HFF-Myc (cell line): ENCODE measurements at regions not wholly inside any gene's neighbourhood (a gene's known extent, or its start where the extent isn't known, plus 50 kb on each side); places are given as distances from the start of the nearest gene placed in this dataset.

Experiments used
- DNase-seq: peaks from one replicate; pipeline ENCODE4 v3.0.0-alpha.2; 2011; ENCODE audit warnings: low read depth; ENCODE audit errors: extremely low read depth
- H3K4me3 ChIP-seq: replicated peaks from 2 replicates; pipeline ENCODE4 v1.5.1; 2011; ENCODE audit warnings: low read depth, mild to moderate bottlenecking, control low read depth, low read length
- TF ChIP-seq, protein P1 (sequence below): IDR thresholded peaks from 2 replicates; pipeline ENCODE4 v1.5.1; 2012; ENCODE audit warnings: mild to moderate bottlenecking, low read depth, low read length, control low read depth; ENCODE audit errors: missing control alignments

DNA sequence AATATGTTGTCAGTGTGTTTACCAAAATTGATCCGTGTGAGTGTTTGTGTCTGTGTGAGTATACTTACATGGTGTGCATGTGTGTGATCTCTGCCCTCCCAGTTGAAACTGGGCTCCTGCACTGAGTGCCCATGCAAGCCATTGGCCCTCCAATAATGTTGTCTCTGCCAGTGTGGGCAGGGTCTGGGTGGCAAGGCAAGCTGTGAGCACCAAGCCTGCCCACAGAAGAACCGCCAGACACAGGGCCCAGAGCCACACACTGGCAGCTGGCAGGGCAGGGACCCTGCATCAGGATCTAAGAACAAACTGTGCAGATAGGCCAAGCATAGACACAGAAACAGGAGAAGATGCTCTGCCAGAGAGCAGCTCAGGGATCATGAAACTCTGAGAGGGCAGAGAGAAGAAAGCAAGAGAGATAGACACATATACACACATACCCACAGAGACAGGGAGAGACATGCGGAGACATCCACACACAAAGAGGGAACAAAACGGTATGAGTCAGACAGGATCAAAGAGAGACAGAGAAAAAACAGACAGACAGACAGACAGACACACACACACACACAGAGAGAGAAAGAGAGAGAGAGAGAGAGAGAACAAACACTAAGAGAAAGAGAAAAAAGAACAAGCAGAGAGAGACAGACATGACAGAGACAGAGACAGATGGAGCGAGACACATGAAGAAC is 555.0 kb downstream of the MID1IP1 start:
- H3K4me3 ChIP-seq, result no peak overlapping the region
- DNase-seq, result no peak
- TF ChIP-seq, protein P1, sequence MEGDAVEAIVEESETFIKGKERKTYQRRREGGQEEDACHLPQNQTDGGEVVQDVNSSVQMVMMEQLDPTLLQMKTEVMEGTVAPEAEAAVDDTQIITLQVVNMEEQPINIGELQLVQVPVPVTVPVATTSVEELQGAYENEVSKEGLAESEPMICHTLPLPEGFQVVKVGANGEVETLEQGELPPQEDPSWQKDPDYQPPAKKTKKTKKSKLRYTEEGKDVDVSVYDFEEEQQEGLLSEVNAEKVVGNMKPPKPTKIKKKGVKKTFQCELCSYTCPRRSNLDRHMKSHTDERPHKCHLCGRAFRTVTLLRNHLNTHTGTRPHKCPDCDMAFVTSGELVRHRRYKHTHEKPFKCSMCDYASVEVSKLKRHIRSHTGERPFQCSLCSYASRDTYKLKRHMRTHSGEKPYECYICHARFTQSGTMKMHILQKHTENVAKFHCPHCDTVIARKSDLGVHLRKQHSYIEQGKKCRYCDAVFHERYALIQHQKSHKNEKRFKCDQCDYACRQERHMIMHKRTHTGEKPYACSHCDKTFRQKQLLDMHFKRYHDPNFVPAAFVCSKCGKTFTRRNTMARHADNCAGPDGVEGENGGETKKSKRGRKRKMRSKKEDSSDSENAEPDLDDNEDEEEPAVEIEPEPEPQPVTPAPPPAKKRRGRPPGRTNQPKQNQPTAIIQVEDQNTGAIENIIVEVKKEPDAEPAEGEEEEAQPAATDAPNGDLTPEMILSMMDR, result no peak

DNA sequence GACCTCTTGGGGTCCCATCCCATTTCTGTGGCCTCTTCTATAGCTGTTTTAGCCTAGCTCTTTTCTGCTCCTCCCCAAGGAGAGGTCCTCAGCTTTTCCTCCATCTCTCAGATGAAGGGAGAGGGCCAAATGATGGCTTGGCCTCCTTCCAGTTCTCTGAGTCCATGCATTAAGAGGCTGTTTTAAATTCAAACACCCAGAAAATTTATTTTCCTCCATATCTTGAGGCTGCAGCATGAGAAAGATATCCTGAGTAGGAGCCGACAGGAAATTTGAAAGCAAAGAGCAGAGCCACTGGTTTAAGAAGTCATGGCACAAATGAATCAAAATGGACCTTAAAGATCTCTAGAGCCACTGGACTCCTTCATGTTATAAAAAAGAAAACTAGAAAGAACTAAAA is 558.8 kb downstream of the MID1IP1 start:
- DNase-seq, result no peak
- no peak overlapping the region for H3K4me3 ChIP-seq
- TF ChIP-seq, protein P1, result no peak

DNA sequence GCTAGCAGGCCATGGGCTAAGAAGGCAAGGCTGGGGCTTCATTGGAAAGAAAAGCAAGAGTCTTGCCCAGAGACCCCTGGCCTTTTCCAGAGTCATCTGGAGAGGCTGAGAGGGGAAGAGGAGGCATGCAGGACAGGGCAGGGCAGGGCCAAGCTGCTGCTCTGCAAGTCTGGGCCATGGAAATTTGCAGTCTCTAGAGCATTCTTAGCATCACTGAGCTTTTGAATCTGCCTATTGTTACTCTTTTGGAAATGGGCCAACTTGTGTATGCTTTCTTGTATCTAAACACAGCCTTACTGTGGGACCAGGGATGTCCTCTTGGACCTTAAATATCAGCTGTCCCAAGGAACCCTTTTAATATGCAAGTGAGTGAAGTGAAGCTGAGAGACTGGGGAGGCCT is 560.5 kb downstream of the MID1IP1 start:
- no peak for DNase-seq
- TF ChIP-seq, protein P1, result no peak

DNA sequence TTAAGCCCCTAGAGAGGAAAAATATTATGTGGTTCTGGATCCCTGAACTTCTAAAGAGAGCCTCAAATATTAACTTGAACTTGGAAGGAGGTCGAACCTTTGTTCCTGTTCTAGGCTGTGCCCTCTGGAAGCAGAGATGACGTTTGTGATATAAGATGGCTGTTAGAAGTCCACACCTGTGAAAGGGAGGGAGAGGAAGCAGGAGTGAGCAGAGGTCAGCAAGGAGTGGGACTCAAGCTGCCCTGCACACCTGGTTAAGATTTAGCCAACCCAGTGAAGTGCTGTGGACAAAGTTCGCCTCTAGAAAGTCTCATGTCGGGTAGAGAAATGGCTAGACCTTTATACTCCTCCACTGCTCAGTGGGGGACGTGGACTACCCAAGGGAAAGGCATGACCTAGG is 566.2 kb downstream of the MID1IP1 start:
- DNase-seq, result no peak
- TF ChIP-seq, protein P1, result no peak
- H3K4me3 ChIP-seq, result no peak overlapping the region

More for the DNA sequence above, 560.5 kb downstream of the MID1IP1 start:
- no peak overlapping the region for H3K4me3 ChIP-seq

DNA sequence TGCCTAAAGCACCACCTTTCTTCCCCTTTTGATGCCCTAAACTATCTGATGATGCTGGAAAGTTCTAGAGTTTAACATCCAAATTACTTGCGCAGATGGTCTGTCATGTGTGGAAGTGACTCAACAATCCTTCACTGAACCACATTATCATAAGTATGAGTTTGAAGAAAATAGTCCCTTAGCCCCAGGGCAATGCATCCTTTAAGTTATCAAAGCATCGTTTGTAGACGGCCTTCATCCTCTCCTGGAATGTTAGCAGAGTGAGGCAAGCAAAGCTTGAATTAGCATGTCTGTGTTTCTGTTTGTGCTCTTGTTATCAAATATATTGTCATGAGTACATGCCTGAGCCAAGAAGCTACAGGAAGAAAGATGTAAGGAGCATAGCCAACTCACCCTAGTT is 570.9 kb downstream of the MID1IP1 start:
- no peak for DNase-seq
- H3K4me3 ChIP-seq, result no peak overlapping the region
- TF ChIP-seq, protein P1, result no peak

DNA sequence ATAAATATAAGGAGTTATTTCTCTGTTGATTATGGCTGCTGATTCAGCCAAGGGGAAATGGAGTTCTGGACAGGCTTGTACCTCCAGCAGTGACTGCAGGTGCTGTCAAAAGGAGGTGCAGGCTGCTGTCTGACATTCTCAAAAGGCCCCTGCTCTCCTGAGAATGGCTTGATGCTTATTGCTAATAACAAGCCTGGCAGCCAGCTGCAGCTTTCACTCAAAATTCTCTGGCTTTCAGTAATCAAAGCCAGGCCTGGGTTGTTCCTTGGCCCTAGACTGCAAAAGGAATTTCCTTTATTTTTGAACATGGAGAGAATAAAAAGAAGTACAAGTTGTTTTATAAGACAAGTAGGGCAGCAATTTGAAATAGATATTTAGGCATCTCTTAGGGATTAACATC is 575.9 kb downstream of the MID1IP1 start:
- no peak overlapping the region for H3K4me3 ChIP-seq
- TF ChIP-seq, protein P1, result no peak
- no peak for DNase-seq

DNA sequence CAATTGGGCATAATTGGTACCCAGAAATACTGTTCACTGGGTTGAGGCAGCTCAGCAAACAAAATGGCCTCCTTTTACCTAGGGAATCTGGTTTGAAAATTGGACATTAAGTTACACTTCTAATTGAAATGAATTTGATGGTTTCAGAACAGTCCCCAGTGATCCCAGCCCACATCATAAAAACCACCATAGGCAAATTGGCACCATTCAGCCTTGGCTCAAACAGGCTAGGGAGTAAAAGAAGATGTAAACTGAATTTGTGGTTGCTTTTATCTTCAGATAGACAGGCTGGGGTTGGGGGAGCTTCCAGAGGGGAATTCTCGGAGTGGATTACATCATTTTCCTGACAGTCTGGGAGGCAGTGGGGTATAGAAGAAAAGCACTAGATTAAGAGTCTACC is 576.5 kb downstream of the MID1IP1 start:
- TF ChIP-seq, protein P1, result no peak
- no peak for DNase-seq
- no peak overlapping the region for H3K4me3 ChIP-seq
